Fibroblast of skin of right biceps (primary cell): ENCODE measurements at regions not wholly inside any gene's neighbourhood (a gene's known extent, or its start where the extent isn't known, plus 50 kb on each side); places are given as distances from the start of the nearest gene placed in this dataset.

Experiments used
- DNase-seq: peaks from one replicate; pipeline ENCODE4 v3.0.0-alpha.2; 2013

DNA sequence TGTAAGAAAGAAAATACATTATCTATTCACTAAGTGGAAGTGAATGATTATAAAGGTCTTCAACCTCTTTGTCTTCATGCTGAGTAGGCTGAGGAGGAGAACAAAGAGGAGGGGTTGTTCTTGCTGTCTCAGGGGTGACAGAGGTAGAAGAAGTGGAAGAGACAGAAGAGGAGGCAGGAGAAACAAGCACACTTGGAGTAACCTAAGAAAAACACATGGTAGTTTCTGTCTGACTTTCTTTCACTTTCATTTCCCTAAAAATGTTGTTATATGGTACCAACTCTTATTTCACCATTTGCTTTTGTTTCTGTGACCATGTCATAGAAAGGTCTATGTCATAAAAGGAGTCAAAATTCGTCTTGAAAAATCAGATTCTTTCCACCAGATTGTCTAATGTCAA lies 696.6 kb upstream of the BRINP3 start:
- DNase-seq = no peak

DNA sequence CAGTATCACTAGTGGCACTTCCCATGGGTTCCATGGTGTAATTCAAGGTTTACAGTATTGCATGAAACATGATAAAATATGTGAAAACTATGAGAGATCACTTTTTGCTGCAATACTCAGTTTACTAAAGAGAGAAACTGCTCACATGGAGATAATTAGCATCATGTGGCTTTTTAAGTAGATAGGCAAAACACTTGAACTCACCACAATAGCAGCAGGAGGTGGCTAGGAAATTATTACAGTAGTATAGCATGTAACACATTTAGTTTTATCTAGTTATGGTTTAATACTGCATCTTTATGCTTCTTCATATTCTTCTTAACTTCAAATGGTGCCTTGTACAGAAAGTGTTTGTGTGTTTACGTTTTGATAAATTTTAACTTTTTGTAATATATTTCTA lies 698.5 kb upstream of the BRINP3 start:
- no peak for DNase-seq

DNA sequence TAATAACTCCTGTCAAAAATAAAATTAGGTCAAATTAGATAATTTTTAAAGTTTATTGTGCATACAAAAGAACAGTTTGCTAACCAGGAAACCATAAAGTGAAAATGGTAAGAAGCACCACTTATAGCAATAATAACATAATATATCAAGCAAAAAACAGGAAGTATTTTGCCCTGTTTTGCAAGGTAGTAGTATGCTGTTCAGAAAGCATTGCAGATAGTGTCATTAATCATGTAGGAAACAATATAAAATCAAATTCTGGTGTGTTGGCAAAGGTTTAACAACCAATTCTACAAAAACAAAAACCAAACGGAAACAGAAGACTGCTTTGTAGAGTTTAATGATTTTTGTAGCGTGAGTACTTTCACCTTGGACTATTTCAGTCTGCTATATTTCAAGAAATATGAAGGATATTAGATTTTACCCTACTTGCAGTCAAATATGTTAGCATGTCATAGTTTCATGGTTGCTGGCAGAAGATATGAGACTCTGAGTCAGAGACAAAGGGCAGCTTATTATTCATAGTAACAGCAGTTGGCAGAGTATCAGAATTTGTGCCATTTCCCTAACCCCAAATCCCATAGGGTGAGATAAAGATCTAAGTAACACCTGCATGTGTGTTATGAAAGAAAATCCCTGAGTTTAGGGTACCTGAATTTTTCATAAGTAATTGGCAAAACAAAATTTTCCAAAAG lies 729.0 kb upstream of the BRINP3 start:
- DNase-seq = peak; percentile 25

DNA sequence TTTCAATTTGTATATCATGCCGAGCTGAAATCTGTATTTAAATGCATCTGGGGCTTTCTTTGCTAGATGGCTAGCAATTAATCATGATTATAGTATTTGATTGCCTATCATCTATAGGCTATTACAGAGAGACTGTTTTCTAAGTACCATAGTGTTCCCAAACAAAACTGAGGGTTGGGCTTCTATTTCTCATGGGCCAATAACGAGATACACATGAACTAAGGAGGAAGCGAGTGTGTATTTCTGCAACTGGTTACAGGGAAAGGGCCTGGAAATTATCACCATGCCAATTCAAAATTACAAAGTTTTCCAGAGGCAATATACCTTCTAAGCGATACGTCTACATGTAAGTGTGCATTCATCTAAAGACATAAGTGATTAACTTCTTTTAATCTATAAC lies 744.5 kb upstream of the BRINP3 start:
- DNase-seq = no peak

DNA sequence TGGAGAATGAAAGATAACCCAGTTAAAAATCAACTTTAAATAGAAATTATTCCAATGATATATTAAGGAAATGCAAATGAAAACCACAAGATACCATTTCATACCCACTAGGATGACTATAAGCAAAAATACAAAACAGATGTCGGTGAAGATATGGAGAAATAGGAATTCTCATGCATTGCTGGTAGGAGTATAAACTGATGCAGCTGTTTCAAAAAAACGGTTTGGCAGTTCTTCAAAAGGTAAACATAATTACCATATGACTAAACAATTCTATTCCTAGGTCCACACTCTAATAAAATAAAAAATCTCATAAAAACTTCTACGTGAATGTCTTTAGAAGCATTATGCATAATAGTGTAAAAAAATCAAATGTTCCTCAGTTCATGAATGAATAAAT lies 763.3 kb upstream of the BRINP3 start:
- peak; percentile 84 for DNase-seq

DNA sequence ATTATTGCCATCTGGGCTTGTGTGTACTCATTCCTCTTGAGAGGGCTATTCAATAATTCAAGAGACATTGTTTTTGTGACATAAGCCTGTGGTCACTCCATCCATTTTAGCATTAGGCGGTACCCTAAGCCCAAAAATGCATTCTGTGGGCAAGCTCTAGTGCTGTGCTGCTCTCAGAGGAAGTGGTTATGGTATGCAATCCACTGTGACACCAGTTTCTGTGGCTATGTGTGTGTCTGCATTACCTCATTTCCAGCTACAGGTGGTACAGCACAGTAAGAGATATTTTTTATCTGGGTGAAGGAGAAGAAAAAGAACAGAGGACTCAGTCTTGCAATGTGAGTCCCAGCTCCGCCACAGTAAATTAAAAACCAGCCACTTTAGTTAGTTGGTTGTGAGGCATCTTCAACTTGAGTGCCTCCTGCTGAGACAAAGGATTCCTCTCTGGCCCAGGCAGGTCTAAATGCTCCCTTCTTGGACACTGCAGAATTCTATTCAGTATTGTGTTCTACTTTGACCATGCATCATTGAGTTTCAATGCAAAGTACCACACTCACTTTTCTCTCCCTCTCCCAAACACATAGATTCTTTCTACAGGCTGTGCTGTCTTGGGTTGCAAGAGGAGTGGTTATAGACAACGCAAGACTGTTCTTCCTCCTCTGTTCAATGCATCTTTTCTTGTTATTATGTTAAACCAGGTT lies 777.8 kb upstream of the BRINP3 start:
- DNase-seq = no peak

DNA sequence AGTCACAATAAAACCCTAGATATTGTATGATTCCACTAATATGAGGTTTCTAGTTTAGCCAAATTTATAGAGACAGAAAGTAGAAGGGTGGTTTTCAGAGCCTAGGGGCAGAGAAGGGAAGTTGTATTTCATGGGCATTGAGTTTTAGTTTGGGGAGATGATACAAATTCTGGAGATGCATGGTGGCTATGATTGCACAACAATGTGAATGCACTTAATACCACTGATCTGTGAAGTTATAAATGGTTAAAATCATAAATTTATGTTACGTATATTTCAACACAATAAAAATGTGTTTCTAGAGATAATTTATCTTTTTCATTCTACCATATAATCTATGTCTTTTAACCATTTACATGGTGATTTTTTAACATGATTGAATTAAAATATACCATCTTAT lies 779.3 kb upstream of the BRINP3 start:
- no peak for DNase-seq

DNA sequence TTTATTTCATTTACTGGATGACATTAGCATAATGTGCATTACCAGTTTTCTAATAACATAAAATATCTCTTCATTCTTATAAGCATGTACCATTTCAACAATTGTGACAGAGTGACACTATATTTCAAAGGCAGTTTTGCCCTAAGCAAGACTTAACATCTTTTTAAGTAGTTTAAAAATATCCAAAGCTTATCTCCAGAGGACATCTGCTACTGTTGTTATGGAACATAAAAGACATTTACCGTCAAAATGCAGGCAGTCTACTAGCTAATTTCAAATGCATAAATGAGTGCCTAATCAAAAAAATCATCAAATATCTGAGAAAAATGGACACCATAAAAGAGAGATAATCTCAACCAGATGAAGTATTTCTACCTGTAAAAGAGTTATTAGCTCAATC lies 782.4 kb upstream of the BRINP3 start:
- no peak for DNase-seq

DNA sequence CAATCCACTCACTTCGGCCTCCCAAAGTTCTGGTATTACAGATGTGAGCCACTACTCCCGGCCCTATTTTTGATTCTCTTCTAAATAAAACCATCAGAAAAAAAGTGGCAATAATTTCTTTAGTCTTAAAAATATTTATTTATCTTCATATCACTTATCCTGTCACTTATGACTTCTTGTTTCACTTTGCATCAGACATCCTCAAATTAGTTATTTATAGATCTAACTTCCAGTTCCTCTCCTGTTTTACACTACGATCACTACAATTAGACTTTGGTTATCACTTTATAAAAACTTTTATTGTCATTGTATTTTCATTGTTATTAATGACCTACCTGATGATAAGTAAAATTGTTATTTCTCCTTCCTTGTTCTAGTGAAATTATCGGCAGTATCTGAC lies 783.4 kb upstream of the BRINP3 start:
- no peak for DNase-seq

DNA sequence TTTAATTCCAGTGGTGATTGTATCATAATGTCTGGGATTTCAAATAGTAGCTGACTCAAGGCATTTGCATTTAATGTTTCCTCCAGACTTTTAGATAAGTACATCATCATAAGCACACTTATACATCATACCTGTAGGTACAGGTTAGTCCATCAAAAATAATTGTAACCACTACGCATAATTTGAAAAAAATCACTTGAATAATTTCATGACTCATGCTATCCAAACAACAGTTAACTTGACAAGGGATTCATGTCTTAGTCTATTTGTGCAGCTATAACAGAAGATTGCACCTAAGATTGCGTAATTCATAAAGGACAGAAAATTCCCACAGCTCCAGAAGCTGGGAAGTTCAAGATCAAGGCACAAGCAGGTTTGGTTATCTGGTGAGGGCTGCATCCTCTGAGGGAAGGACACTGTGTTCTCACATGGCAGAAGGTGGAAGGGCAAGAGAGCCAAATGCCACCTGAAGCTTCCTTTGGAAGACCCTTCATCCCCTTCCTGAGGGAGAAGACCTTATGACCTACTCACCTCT lies 801.7 kb upstream of the BRINP3 start:
- no peak for DNase-seq

DNA sequence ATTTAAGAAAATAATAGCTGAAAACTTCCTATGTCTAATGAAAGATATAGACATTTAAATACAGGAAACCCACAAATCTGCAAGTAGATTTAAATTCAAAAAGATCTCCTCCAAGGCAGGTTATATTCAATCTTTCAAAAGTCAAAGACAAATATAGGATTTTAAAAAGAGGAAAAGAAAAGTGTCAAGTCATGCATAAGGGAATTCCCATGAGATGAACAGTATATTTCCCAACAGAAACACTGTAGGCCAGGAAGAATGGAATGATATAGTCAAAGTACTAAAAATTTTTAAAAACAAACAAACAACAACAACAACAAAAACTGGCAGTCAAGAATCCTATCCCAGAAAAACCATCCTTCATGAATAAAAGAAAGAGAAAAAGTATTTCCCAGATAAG lies 806.5 kb upstream of the BRINP3 start:
- DNase-seq = no peak

DNA sequence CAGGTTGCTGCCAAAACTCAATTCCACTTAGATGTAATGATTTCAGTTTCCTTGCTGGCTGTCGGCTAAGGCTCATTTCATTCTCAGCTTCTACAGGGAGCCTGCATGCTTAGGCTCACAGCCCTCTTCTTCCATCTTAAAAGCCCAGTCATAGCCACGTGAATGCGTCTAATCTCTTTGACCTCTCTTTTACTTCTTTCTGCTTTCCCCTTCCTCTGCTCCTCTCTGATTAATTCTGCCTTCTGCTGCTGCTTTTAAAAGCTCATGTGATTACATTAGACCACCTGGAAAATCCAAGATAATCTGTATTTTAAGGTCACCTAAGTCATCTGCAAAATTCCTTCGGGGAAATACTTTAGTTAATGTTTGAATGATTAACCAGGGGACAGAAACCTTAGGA lies 812.8 kb upstream of the BRINP3 start:
- no peak for DNase-seq

DNA sequence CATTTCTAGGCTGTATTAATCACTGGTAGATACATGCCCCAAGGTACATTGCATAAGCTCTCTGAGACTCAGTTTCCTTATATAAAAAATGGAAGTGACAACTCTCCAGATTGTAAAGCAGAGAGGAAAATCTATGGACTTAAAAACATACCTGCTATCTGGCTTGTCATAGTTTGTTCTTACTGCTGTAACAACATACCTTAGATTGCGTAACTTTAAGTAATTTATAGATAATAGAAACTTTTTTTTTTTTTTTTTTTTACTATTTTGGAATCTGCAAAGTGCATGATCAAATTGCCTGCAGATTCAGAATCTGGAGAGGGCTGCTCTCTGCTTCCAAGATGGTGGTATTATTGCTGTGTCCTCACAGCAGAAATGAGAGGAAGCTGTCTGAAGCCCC lies 827.7 kb upstream of the BRINP3 start:
- DNase-seq = no peak

DNA sequence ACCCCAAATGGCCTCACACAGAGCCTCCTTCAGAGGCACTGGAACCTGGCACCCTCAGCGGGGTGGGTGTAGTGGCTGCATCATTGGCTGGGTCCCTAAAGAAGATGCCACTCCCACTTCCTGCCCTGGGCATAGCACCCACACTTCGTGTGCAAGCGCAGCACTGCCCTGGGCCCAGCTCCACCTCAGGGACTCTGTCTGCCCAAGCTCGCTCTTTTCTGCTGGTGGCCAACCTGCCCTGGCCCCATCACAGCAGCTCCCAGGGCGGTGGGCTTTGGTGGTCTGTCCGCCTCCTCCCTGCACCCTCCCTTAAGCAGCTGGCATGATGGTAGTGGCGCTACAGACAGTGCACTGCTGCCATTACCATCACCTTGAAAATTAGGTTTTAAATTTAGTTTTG lies 829.3 kb upstream of the BRINP3 start:
- no peak for DNase-seq

DNA sequence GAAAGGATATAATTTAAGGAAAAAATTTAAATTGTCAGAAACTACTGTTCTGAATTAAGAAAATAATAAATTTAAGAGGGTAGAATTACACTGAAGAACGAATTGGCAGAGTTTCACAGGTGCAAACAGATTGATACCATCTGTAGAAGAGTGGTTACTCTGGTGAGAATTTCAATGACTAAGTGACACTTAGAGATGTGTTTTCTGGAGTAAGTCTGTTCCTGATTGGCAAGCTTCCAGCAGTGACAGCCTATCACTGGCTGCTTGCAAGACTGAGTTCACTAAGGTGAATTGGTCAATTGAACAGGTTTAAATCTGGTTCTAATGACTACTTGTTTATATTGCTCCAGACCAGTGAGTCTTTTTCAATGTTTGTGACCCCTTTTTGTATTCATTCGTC lies 838.2 kb upstream of the RGS18 start:
- DNase-seq = peak; percentile 21

DNA sequence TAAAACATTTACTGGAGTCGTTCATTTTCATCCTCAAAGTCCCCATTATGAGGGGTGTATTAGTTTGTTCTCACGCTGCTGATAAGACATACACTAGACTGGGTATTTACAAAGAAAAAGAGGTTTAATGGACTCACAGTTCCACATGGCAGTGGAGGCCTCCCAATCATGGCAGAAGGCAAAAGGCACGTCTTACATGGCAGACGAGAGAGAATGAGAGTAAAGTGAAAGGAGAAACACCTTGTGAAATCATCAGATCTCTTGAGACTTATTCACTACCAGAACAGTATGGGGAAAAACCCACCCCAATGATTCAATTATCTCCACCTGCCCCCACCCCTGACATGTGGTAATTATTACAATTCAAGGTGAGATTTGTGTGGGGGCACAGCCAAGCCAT lies 830.4 kb upstream of the RGS18 start:
- no peak for DNase-seq

DNA sequence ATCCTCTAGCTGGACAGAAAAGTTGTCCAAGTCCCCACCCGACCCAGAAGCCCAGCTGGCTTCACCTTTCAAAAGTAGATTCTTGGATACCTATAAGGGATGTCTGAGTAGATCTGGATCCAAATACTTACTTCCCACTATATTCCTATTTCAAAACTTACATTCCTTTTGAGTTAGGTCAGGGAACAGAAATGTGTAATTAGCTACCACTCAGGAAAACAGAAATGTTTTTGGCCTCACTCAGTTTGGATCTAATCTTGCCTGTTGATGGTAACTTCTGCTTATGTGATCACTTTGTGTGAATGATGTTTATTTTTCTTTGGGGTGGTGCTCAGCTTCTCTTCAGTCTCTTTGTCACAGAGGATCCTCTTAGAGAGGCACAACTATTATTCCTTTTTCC lies 814.4 kb upstream of the RGS18 start:
- peak; percentile 80 for DNase-seq

DNA sequence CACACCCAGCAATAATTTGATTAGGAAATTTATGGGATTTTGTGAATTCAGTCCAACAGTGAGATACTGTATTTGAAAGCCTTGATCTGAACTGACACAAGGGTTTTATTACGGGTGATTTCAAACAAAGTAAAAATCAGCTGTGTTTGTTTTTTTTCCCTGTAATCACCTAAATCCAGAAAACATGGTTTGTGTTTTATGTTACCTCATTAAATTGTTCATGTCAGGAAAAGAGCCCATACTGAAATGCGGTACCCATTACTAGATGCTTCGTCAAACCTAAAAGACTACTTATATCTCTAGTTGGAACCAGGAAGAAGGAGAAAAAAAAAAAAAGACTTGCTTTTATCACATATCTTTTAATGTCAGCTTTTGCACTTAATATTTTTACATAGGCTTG lies 811.9 kb upstream of the RGS18 start:
- DNase-seq = no peak

DNA sequence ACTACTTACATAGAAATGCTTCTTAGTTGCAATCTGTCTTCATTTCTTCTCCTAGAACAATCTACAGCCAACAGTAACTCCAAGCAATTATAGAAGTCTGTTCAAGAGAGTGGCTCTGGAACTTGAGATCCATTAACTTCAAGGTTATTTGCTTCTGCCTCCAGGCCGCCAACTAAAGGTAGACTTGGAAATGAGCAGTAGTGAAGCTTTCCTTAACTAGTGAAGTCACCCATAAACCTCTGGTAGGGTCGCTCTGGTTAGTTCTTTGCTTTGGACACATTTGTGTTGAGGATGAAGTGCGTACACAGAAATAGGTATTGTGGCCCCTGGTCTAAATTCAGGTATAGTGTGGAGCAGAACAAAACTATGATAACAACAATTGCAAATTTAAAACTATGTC lies 809.9 kb upstream of the RGS18 start:
- no peak for DNase-seq

DNA sequence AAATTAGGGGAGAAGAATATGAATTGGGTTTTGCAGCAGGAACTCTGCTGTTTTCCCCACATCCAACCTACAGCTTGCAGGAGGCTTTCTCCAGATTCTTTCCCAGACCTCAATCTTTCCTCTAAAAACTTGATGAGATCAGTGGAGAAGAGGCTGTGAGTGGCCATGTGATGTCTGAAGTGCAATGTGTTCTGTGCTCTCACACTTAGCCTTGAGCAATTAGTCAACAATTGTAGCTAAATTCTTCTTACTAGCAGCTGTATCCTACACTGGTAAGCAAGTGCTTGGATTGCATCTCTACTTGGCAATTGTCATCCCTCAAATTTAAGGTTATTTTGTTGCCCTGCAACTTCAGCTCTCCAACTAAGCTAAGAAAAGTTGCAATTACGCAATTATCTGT lies 807.3 kb upstream of the RGS18 start:
- DNase-seq = no peak

DNA sequence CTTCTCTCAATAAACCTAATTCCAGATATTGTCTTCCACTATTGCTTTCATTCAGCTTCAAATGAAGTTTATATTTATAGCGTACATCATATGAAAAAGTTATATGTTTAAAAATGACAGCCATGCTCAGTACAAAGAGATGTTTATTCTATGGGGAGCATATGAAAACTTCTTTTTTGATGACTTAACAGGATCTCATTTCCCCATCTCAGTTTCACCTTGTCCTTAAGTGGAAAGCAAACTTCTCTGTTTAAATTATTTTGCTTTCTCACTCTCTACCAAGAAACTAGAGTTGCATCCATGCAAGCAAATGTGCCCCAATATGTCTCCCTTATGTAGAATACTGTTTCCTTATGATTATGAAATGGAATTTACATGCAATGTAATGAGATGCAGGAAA lies 799.5 kb upstream of the RGS18 start:
- no peak for DNase-seq

DNA sequence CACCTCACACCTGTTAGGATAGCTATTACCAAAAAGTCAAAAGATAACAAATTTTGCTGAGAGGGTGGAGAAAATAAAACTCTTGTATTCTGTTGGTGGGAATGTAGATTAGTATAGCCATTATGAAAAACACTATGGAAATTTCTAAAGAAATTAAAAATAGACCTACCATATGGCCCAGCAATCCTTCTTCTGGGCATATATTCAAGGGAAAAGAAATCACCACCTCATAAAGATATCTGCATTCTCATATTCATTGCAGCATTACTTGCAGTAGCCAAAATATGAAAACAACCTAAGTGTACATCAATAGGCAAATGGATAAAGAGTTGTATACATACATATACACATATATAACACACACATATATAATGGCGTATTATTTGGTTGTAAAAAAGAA lies 791.6 kb upstream of the RGS18 start:
- DNase-seq = no peak

DNA sequence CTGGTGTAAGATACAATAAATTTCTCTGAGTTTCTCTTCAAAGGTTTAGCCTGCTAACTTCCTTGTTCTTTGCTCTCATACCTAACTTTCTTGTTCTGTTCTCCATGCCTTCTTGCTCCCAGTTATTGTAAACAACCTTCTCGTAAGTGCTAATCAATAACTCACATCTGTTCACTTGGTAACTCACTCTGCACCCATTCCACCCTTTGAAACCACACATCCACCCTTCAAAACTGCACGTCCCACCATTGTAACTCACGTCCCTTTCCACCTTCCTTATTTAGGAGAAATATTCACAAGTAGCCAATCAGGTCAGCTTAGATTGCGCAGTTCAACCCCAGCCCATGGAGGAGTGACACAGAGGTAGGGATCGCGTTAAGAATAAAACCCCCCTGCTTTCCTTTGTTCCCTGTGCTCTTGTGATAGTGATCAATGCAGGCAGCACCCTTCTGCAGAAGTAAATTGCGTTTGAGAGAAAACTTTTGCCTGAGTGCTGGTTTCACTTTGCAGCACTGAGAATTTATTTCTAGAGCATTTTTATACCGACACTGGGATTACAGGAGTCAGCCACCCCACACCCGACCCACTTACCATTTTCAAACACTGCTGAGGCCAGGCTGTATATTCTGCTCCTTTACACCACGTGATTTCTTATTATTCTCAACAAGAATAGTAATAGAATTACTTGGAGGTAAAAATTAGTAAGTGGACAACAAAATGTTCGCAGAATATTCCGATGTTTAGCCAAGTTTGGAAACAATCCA lies 789.2 kb upstream of the RGS18 start:
- no peak for DNase-seq

DNA sequence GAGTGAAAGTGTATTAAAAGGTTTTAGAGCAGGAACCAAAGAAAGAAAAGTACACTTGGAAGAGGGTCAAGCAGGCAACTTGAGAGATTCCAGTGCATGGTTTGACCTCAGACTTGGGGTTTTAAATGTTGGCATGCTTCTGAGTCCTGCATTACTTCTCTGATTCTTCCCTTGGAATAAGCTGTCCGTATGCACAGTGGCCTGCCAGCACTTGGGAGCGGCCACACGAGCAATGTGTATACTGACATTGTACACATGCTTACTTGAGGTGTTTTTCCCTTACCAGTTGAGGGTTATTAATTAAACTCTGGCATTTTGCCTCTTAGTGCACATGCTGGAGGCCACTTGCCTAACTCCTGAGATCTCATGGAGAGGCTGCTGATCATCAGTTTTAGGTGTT lies 786.6 kb upstream of the RGS18 start:
- no peak for DNase-seq
